Esophagus muscularis mucosa (tissue), 4 donors: ENCODE measurements at regions not wholly inside any gene's neighbourhood (a gene's known extent, or its start where the extent isn't known, plus 50 kb on each side); places are given as distances from the start of the nearest gene placed in this dataset.

ENCODE experiments used
- DNase-seq: peaks from one replicate; pipeline ENCODE4 v3.0.0-alpha.2; 2017; ENCODE audit errors: extremely low spot score
- H3K27ac ChIP-seq, 4 donors: fragments of 200-600 bp; sonication (generic); replicated peaks in 1 of 4; 1 replicate in 3 of 4; 2 replicates in 1 of 4; pipeline ENCODE4 v1.5.1; 2016 to 2019; ENCODE audit warnings: mild to moderate bottlenecking in 1 of 4
- H3K27me3 ChIP-seq, 4 donors: fragments of 200-600 bp; sonication (generic); one replicate each; pipeline versions ENCODE4 v1.5.1 to v1.6.0; 2016 to 2019
- H3K36me3 ChIP-seq, 4 donors: fragments of 200-600 bp; sonication (generic); one replicate each; pipeline ENCODE4 v1.5.1; 2016 to 2019
- H3K4me1 ChIP-seq, 4 donors: fragments of 200-600 bp; sonication (generic); one replicate each; pipeline ENCODE4 v1.5.1; 2016 to 2019
- H3K4me3 ChIP-seq, 4 donors: fragments of 200-600 bp; sonication (generic); 1 replicate in 2 of 4; 2 replicates in 2 of 4; pipeline ENCODE4 v1.5.1; 2016 to 2019; ENCODE audit warnings: mild to moderate bottlenecking in 4 of 4, moderate library complexity in 1 of 4
- H3K9me3 ChIP-seq, 4 donors: fragments of 200-600 bp; sonication (generic); 1 replicate in 3 of 4; 2 replicates in 1 of 4; pipeline ENCODE4 v1.5.1; 2016 to 2019
- CTCF ChIP-seq, 3 experiments: fragments of 200-600 bp in 2 of 3; fragments of 450-650 bp in 1 of 3; sonication (generic) in 2 of 3; IDR thresholded peaks; one replicate each; pipeline ENCODE4 v1.5.1; 2017 to 2019; ENCODE audit warnings: antibody characterized with exemption in 3 of 3, mild to moderate bottlenecking in 2 of 3, moderate library complexity in 1 of 3
- EP300 ChIP-seq: sonication (generic); formaldehyde crosslinking; IDR thresholded peaks from one replicate; pipeline ENCODE4 v1.6.1; 2017; ENCODE audit warnings: antibody characterized with exemption
- POLR2A ChIP-seq: fragments of 450-650 bp; IDR thresholded peaks from one replicate; pipeline ENCODE4 v1.6.1; 2017; ENCODE audit warnings: antibody characterized with exemption, moderate library complexity, mild to moderate bottlenecking, low read depth
- POLR2AphosphoS5 ChIP-seq, 2 donors: sonication (generic); formaldehyde crosslinking; IDR thresholded peaks; one replicate each; pipeline ENCODE4 v1.6.1; 2017; ENCODE audit warnings: antibody characterized with exemption in 2 of 2
- WGBS: methylation state at CpG from one replicate; pipeline ENCODE4 v1.1.5; 2018; 5-methylcytosine and 5-hydroxymethylcytosine counted together
- intact Hi-C: fragments of 100-400 bp; cut with DNase I; formaldehyde crosslinking; loops from one replicate; pipeline ENCODE4 v1.15.1; 2023

DNA sequence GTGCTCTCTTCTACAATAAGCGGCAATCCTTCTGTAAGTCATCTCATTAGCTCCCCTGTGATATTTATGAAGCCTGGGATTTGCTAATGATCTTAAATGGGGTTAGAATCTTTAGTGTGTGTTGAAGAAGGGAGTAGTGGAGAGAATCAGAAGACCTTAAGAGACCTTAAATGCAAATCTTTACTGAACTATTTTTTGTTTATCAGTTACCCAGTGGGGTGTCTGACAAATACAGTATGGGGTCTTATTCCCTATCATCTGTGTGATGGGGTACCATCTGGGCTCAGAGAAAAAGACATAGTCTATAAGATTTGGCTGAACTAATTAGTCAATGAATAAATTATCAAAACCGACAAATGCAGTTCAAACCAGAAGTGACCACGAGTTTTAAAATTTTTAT is 378.4 kb upstream of the SGCD start:
- H3K36me3 ChIP-seq, result no peaks in the 10 kb centered on the region
- WGBS, result 89% methylated on average over 3 of the region's 3 CpGs
- TF ChIP-seq POLR2AphosphoS5 (IDR thresholded peaks at IDR 0.05) (no peak), EP300 (no peak), POLR2A (no peak), CTCF (IDR thresholded peaks at IDR 0.05) (no peak)
- no peaks in the 10 kb centered on the region for H3K27me3 ChIP-seq
- H3K4me3 ChIP-seq, result no peak overlapping the region
- no peak for DNase-seq
- no peak overlapping the region for H3K27ac ChIP-seq
- intact Hi-C loops, result loop anchor here (10.0 kb wide), 1 partner anchor 986 kb away; no protein-coding TSS in a partner anchor
- peaks cover 0 to 7% (median 0%) of the 10 kb centered on the region in 4 donors for H3K4me1 ChIP-seq
- no peaks in the 10 kb centered on the region for H3K9me3 ChIP-seq

DNA sequence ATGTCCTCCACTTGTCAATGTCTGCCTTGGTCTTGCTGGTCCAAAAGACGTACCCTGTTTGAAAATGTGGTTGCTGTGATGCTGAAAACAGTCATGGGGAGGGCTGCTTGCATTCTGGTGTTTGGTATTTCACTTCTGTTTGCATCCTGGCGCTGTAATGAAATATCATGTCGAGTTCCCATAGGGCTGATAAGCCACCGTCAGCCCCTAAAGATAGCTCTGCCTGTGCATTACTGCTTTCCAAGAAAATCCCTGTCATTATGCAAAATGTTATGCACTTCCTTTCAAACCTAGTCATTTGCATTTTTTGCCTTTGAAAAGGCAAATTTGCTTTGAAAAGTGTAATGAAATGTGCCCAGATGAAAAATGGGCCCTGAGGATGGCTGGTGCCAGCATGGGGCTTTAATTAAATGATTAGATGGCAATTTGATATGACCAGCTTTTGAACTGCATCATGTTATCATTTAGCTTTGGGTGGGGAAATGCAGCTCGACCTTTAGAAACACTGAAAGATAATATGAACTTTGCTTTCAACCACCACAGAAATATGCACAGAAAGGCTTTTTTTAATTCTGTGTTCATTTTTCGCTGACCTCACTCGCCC is 374.4 kb upstream of the SGCD start:
- H3K36me3 ChIP-seq, result no peaks in the 10 kb centered on the region
- no peak for DNase-seq
- peaks cover 0 to 7% (median 0%) of the 10 kb centered on the region in 4 donors for H3K4me1 ChIP-seq
- H3K27ac ChIP-seq, result no peak overlapping the region
- no peaks in the 10 kb centered on the region for H3K9me3 ChIP-seq
- TF ChIP-seq POLR2A (no peak), EP300 (no peak), CTCF (IDR thresholded peaks at IDR 0.05) (no peak), POLR2AphosphoS5 (IDR thresholded peaks at IDR 0.05) (no peak)
- intact Hi-C loops, result no loop called here
- H3K4me3 ChIP-seq, result no peak overlapping the region
- no peaks in the 10 kb centered on the region for H3K27me3 ChIP-seq
- WGBS, result 87% methylated on average over 7 of the region's 7 CpGs

- peaks cover 0 to 7% (median 0%) of the 10 kb centered on the region in 4 donors for H3K4me1 ChIP-seq
- TF ChIP-seq EP300 (no peak), POLR2AphosphoS5 (IDR thresholded peaks at IDR 0.05) (no peak), CTCF (IDR thresholded peaks at IDR 0.05) (no peak), POLR2A (no peak)
- intact Hi-C loops, result no loop called here
- no peak overlapping the region for H3K27ac ChIP-seq
- H3K27me3 ChIP-seq, result no peaks in the 10 kb centered on the region
- no peaks in the 10 kb centered on the region for H3K9me3 ChIP-seq
- H3K4me3 ChIP-seq, result no peak overlapping the region
- WGBS, result 83% methylated on average over 1 of the region's 1 CpG
- no peak for DNase-seq
- H3K36me3 ChIP-seq, result no peaks in the 10 kb centered on the region
Measured at GRCh38 chr5:155953335-155953734, 373.6 kb upstream of the SGCD start.

- peaks cover 0 to 7% (median 0%) of the 10 kb centered on the region in 4 donors for H3K4me1 ChIP-seq
- TF ChIP-seq CTCF (IDR thresholded peaks at IDR 0.05), result no peak
- TF ChIP-seq POLR2A, result no peak
- TF ChIP-seq EP300, result no peak
- TF ChIP-seq POLR2AphosphoS5 (IDR thresholded peaks at IDR 0.05), result no peak
- no peak overlapping the region for H3K27ac ChIP-seq
- H3K4me3 ChIP-seq, result no peak overlapping the region
- no peaks in the 10 kb centered on the region for H3K36me3 ChIP-seq
- WGBS, result 65% methylated on average over 6 of the region's 6 CpGs
- no peaks in the 10 kb centered on the region for H3K9me3 ChIP-seq
- DNase-seq, result no peak
- H3K27me3 ChIP-seq, result no peaks in the 10 kb centered on the region
- intact Hi-C loops, result no loop called here
Measured at GRCh38 chr5:155954701-155955445, 372.1 kb upstream of the SGCD start.
